H1 (cell line): ENCODE measurements at regions not wholly inside any gene's neighbourhood (a gene's known extent, or its start where the extent isn't known, plus 50 kb on each side); places are given as distances from the start of the nearest gene placed in this dataset.
A peak's percentile ranks its signal among the peaks of the same experiment; 100 is the strongest.

Experiments used
- CTCF ChIA-PET: fragments of 300-600 bp; sonication (Branson Sonifier 250); formaldehyde crosslinking; loops from one replicate; lab custom pipeline; 2021; ENCODE audit not compliant: partially characterized antibody; lab: Charles Lee
- POLR2A ChIA-PET: fragments of 300-600 bp; sonication (Branson Sonifier 250); formaldehyde crosslinking; loops from one replicate; lab custom pipeline; 2021; ENCODE audit warnings: inconsistent platforms; ENCODE audit not compliant: partially characterized antibody; lab: Charles Lee
- DNase-seq, 2 experiments: peaks; one replicate each; pipeline versions ENCODE4 v3.0.0 to v3.0.0-alpha.2; 2010 to 2022; ENCODE audit warnings: low spot score in 2 of 2, low read depth in 1 of 2, mixed read lengths in 1 of 2
- FAIRE-seq: peaks from 2 replicates; lab custom pipeline; 2011; peaks lifted over from hg19 to GRCh38; lab: Jason Lieb, UNC
- H2AFZ ChIP-seq: 2 replicates; pipeline ENCODE4 v1.8.1; 2012; ENCODE audit warnings: low read length, inconsistent platforms
- H2AK5ac ChIP-seq: 2 replicates; pipeline ENCODE4 v1.6.1; 2013; ENCODE audit warnings: low read depth, low read length
- H2BK120ac ChIP-seq: replicated peaks from 2 replicates; pipeline ENCODE3; 2013; ENCODE audit warnings: low read depth, low read length, inconsistent platforms
- H2BK12ac ChIP-seq: 2 replicates; pipeline ENCODE4 v1.6.1; 2013; ENCODE audit warnings: low read depth, low read length
- H2BK15ac ChIP-seq: 2 replicates; pipeline ENCODE4 v1.6.1; 2013; ENCODE audit warnings: low read length
- H2BK20ac ChIP-seq: 2 replicates; pipeline ENCODE4 v1.6.1; 2013; ENCODE audit warnings: low read length
- H2BK5ac ChIP-seq: 2 replicates; pipeline ENCODE4 v1.6.1; 2013; ENCODE audit warnings: low read depth, low read length
- H3K14ac ChIP-seq: 2 replicates; pipeline ENCODE4 v1.6.1; 2013; ENCODE audit warnings: inconsistent platforms; ENCODE audit not compliant: insufficient read length
- H3K18ac ChIP-seq: 2 replicates; pipeline ENCODE4 v1.6.1; 2013; ENCODE audit warnings: low read length; ENCODE audit errors: extremely low read depth
- H3K23ac ChIP-seq: 2 replicates; pipeline ENCODE4 v1.6.1; 2013; ENCODE audit warnings: inconsistent platforms; ENCODE audit not compliant: insufficient read length
- H3K23me2 ChIP-seq: 2 replicates; pipeline ENCODE4 v1.6.1; 2013; ENCODE audit warnings: low read depth, low read length
- H3K27ac ChIP-seq: 2 replicates; pipeline ENCODE4 v1.6.1; 2011; ENCODE audit warnings: low read depth, low read length, inconsistent platforms
- H3K27me3 ChIP-seq, 4 experiments: replicated peaks in 1 of 4; 1 replicate in 1 of 4; 2 replicates in 3 of 4; pipeline versions ENCODE4 v1.6.1 to v1.8.1; 2011 to 2013; ENCODE audit warnings: low read length in 3 of 4, mild to moderate bottlenecking in 3 of 4, inconsistent platforms in 2 of 4, mixed read lengths in 2 of 4, moderate library complexity in 1 of 4; ENCODE audit not compliant: control insufficient read depth in 3 of 4, insufficient read depth in 3 of 4; ENCODE audit errors: extremely low read depth in 1 of 4
- H3K36me3 ChIP-seq, 4 experiments: 2 replicates each; pipeline versions ENCODE4 v1.6.1 to v1.8.1; 2011 to 2013; ENCODE audit warnings: mild to moderate bottlenecking in 4 of 4, low read length in 3 of 4, moderate library complexity in 2 of 4, control low read depth in 1 of 4, inconsistent platforms in 1 of 4; ENCODE audit not compliant: insufficient read depth in 4 of 4, control insufficient read depth in 2 of 4
- H3K4ac ChIP-seq: replicated peaks from 2 replicates; pipeline ENCODE3; 2013; ENCODE audit warnings: low read length, low read depth, mixed read lengths, inconsistent platforms; ENCODE audit not compliant: insufficient read length
- H3K4me1 ChIP-seq, 4 experiments: replicated peaks in 1 of 4; 1 replicate in 1 of 4; 2 replicates in 3 of 4; pipeline versions ENCODE4 v1.6.1 to v1.8.1; 2011 to 2013; ENCODE audit warnings: low read length in 3 of 4, inconsistent platforms in 2 of 4, mixed read lengths in 1 of 4; ENCODE audit not compliant: insufficient read depth in 4 of 4, control insufficient read depth in 3 of 4
- H3K4me2 ChIP-seq, 2 experiments: 2 replicates each; pipeline versions ENCODE4 v1.6.1 to v1.8.1; 2011 to 2013; ENCODE audit warnings: low read depth in 2 of 2, low read length in 2 of 2, control low read depth in 1 of 2, inconsistent platforms in 1 of 2, mild to moderate bottlenecking in 1 of 2; ENCODE audit not compliant: insufficient read depth in 1 of 2
- H3K4me3 ChIP-seq, 4 experiments: fragments of 200-600, 300-600 bp in 1 of 4; sonication (generic), shearing (Covaris generic), sonication (Bioruptor Twin) in 1 of 4; 2 replicates each; pipeline versions ENCODE4 v1.5.1 to v1.8.1; 2011 to 2016; ENCODE audit warnings: low read length in 4 of 4, low read depth in 3 of 4, control low read depth in 2 of 4, inconsistent platforms in 2 of 4, mild to moderate bottlenecking in 2 of 4, mixed read lengths in 1 of 4, moderate library complexity in 1 of 4; ENCODE audit not compliant: insufficient read depth in 2 of 4; ENCODE audit errors: extremely low read depth in 1 of 4
- H3K56ac ChIP-seq: replicated peaks from 2 replicates; pipeline ENCODE3; 2013; ENCODE audit warnings: low read depth, mild to moderate bottlenecking, mixed read lengths, low read length, inconsistent platforms; ENCODE audit not compliant: insufficient read length
- H3K79me1 ChIP-seq: 2 replicates; pipeline ENCODE4 v1.6.1; 2013; ENCODE audit warnings: low read depth, low read length, control low read depth
- H3K79me2 ChIP-seq, 2 experiments: 2 replicates each; pipeline versions ENCODE4 v1.6.1 to v1.8.1; 2012 to 2013; ENCODE audit warnings: low read length in 2 of 2, mild to moderate bottlenecking in 2 of 2, inconsistent platforms in 1 of 2; ENCODE audit not compliant: insufficient read depth in 2 of 2, control insufficient read depth in 1 of 2
- H3K9ac ChIP-seq, 4 experiments: replicated peaks in 1 of 4; 1 replicate in 1 of 4; 2 replicates in 3 of 4; pipeline versions ENCODE4 v1.6.1 to v1.8.1; 2011 to 2013; ENCODE audit warnings: low read depth in 3 of 4, low read length in 3 of 4, control low read depth in 2 of 4, mild to moderate bottlenecking in 2 of 4, moderate library complexity in 2 of 4, inconsistent platforms in 1 of 4; ENCODE audit errors: extremely low read depth in 1 of 4
- H3K9me3 ChIP-seq, 2 experiments: 2 replicates each; pipeline versions ENCODE4 v1.6.1 to v1.8.1; 2012 to 2013; ENCODE audit warnings: mild to moderate bottlenecking in 2 of 2, moderate library complexity in 2 of 2, control low read depth in 1 of 2, inconsistent platforms in 1 of 2, low read depth in 1 of 2, low read length in 1 of 2, mixed read lengths in 1 of 2; ENCODE audit not compliant: insufficient read depth in 2 of 2
- H4K20me1 ChIP-seq, 2 experiments: replicated peaks in 1 of 2; 2 replicates each; pipeline versions ENCODE3 to v1.8.1; 2011 to 2013; ENCODE audit warnings: inconsistent platforms in 2 of 2, low read length in 2 of 2, mild to moderate bottlenecking in 1 of 2; ENCODE audit not compliant: insufficient read depth in 2 of 2, control insufficient read depth in 1 of 2
- H4K5ac ChIP-seq: 2 replicates; pipeline ENCODE4 v1.6.1; 2013; ENCODE audit warnings: low read length, low read depth, mixed read lengths, inconsistent platforms; ENCODE audit not compliant: insufficient read length
- H4K8ac ChIP-seq: 2 replicates; pipeline ENCODE4 v1.8.0; 2013; ENCODE audit warnings: mild to moderate bottlenecking, moderate library complexity, low read length, inconsistent platforms; ENCODE audit not compliant: insufficient read depth; ENCODE audit errors: extremely low read depth
- H4K91ac ChIP-seq: replicated peaks from 2 replicates; pipeline ENCODE3; 2013; ENCODE audit warnings: low read length, mixed read lengths, inconsistent platforms; ENCODE audit not compliant: insufficient read length
- CBX8 ChIP-seq: fragments of 300-800, 300-1000 bp; sonication (generic); IDR thresholded peaks from 2 replicates; pipeline ENCODE4 v1.7.1; 2016; ENCODE audit warnings: low read depth, low read length, borderline replicate concordance
- FOSL1 ChIP-seq: IDR thresholded peaks from 2 replicates; pipeline ENCODE4 v1.6.1; 2011; ENCODE audit warnings: mild to moderate bottlenecking, low read depth, low read length, moderate library complexity; ENCODE audit not compliant: insufficient read depth
- GABPA ChIP-seq: IDR thresholded peaks from 2 replicates; pipeline ENCODE4 v1.6.1; 2011; ENCODE audit warnings: mild to moderate bottlenecking, low read length, moderate library complexity, borderline replicate concordance; ENCODE audit not compliant: insufficient read depth
- KDM1A ChIP-seq: fragments of 200-600, 300-600 bp; sonication (generic); IDR thresholded peaks from 2 replicates; pipeline ENCODE4 v1.7.1; 2016; ENCODE audit warnings: mild to moderate bottlenecking, low read length, borderline replicate concordance
- MAFK ChIP-seq: IDR thresholded peaks from 2 replicates; pipeline ENCODE4 v1.6.1; 2012; ENCODE audit warnings: low read depth, mild to moderate bottlenecking, improper control_type of control experiment, low read length
- NANOG ChIP-seq: IDR thresholded peaks from 2 replicates; pipeline ENCODE4 v1.6.1; 2011; ENCODE audit warnings: low read length, low read depth, mild to moderate bottlenecking, inconsistent platforms; ENCODE audit not compliant: insufficient read depth, poor library complexity, severe bottlenecking
- POU5F1 ChIP-seq: IDR thresholded peaks from 2 replicates; pipeline ENCODE4 v1.6.1; 2011; ENCODE audit warnings: low read depth, mild to moderate bottlenecking, low read length, moderate library complexity
- RAD21 ChIP-seq, 2 experiments: IDR thresholded peaks in 1 of 2; conservative IDR thresholded peaks in 1 of 2; 2 replicates each; pipeline ENCODE4 v1.6.1; 2011; ENCODE audit warnings: low read depth in 2 of 2, low read length in 2 of 2, improper control_type of control experiment in 1 of 2, inconsistent platforms in 1 of 2, mild to moderate bottlenecking in 1 of 2, moderate library complexity in 1 of 2
- RXRA ChIP-seq: IDR thresholded peaks from 2 replicates; pipeline ENCODE4 v1.6.1; 2011; ENCODE audit warnings: low read depth, mild to moderate bottlenecking, low read length, moderate library complexity; ENCODE audit not compliant: insufficient read depth
- SP2 ChIP-seq: IDR thresholded peaks from 2 replicates; pipeline ENCODE4 v1.6.1; 2012; ENCODE audit warnings: mild to moderate bottlenecking, low read length, inconsistent platforms
- WGBS, 2 experiments: shearing (Covaris generic) in 1 of 2; methylation state at CpG; one replicate each; pipeline versions ENCODE4 v1.1.6 to v1.1.7; 2013 to 2015; ENCODE audit warnings: low lambda C conversion rate in 2 of 2, mixed read lengths in 2 of 2, inconsistent platforms in 1 of 2, low coverage in 1 of 2, missing lambda C conversion rate in 1 of 2; ENCODE audit not compliant: insufficient replicate concordance in 2 of 2, insufficient coverage in 1 of 2, insufficient read length in 1 of 2; ENCODE audit errors: extremely low coverage in 1 of 2, missing lambda C conversion rate in 1 of 2; 5-methylcytosine and 5-hydroxymethylcytosine counted together

DNA sequence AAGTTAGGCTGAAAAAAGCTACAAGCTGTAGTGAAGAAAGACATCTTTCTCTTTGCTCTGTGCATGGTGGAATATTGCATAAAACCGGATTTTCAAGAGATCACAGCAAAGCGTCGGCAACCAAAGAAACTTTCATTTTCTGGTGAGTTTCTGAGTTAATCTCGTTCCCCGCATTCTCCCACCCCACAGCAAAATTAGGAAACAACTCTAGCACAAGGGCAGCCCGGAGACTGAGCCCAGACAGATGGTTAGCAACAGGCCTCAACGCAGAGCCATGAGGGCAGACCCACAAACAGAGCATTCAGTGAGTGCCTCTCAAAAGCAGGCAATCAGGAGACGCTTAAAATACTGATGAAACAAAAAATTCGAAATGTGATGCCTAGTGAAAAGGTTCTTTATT lies 396.1 kb upstream of the KLF6 start:
- H2AFZ ChIP-seq, result peak overlapping the region; percentile 33; the same call in 1 of the 2 replicates
- no peak overlapping the region for H2BK5ac ChIP-seq
- H3K56ac ChIP-seq, result no peak overlapping the region
- WGBS, 2 experiments, result 86% methylated on average over 9 of the region's 9 CpGs; no CpG with 5 or more reads in 1 of the 2 experiments
- no peaks in the 10 kb centered on the region for H4K20me1 ChIP-seq
- no peak for FAIRE-seq
- POLR2A ChIA-PET, result no interaction called here
- no peak overlapping the region for H4K8ac ChIP-seq
- no peak for TF ChIP-seq GABPA
- TF ChIP-seq MAFK, result no peak
- TF ChIP-seq RAD21 (IDR thresholded peaks at IDR 0.05 in 1 of 2, conservative IDR thresholded peaks at IDR 0.05 in 1 of 2; ENCODE audit: low read depth in 2 of 2, low read length in 2 of 2), result no peak
- TF ChIP-seq POU5F1, result no peak
- TF ChIP-seq NANOG, result no peak
- no peak for TF ChIP-seq FOSL1
- TF ChIP-seq KDM1A, result no peak
- TF ChIP-seq SP2, result no peak
- no peak for TF ChIP-seq RXRA
- TF ChIP-seq CBX8, result no peak
- H3K27me3 ChIP-seq, result no peaks in the 10 kb centered on the region
- no peaks in the 10 kb centered on the region for H3K36me3 ChIP-seq
- H3K18ac ChIP-seq, result no peak overlapping the region
- no peak overlapping the region for H2BK120ac ChIP-seq
- no peaks in the 10 kb centered on the region for H3K79me2 ChIP-seq
- no peaks in the 10 kb centered on the region for H3K9me3 ChIP-seq
- H3K79me1 ChIP-seq, result no peaks in the 10 kb centered on the region
- H3K4ac ChIP-seq, result no peak overlapping the region
- no peaks in the 10 kb centered on the region for H3K4me1 ChIP-seq
- H3K4me3 ChIP-seq, result no peak overlapping the region
- H3K23ac ChIP-seq, result no peak overlapping the region
- no peak overlapping the region for H2BK20ac ChIP-seq
- no peak for DNase-seq
- H4K91ac ChIP-seq, result no peak overlapping the region
- H2AK5ac ChIP-seq, result no peak overlapping the region
- no peak overlapping the region for H3K9ac ChIP-seq
- H3K4me2 ChIP-seq, result no peak overlapping the region
- no peak overlapping the region for H3K27ac ChIP-seq
- no peak overlapping the region for H4K5ac ChIP-seq
- H2BK12ac ChIP-seq, result no peak overlapping the region
- H3K14ac ChIP-seq, result no peak overlapping the region
- CTCF ChIA-PET, result no interaction called here
- no peak overlapping the region for H2BK15ac ChIP-seq
- no peaks in the 10 kb centered on the region for H3K23me2 ChIP-seq
